Central memory CD8-positive, alpha-beta T cell (primary cell): ENCODE measurements at regions not wholly inside any gene's neighbourhood (a gene's known extent, or its start where the extent isn't known, plus 50 kb on each side); places are given as distances from the start of the nearest gene placed in this dataset.

ENCODE experiments used
- ATAC-seq: fragments of 150-1000 bp; cut with Tn5 transposase; replicated peaks from 2 replicates; pipeline ENCODE4 v1.10.0; 2022; ENCODE audit warnings: mild to moderate bottlenecking, moderate FRiP score, moderate number of reproducible peaks; ENCODE audit not compliant: poor library complexity, severe bottlenecking; ENCODE audit errors: extremely low read depth
- DNase-seq, 2 donors: peaks; one replicate each; pipeline ENCODE4 v3.0.0; 2021; ENCODE audit warnings: low spot score in 2 of 2
- H3K27ac Mint-ChIP-seq: one replicate; pipeline ENCODE4 v1.8.0; 2022; ENCODE audit warnings: low read depth, mild to moderate bottlenecking, moderate library complexity, mixed read lengths
- H3K27me3 Mint-ChIP-seq: one replicate; pipeline ENCODE4 v1.8.0; 2022; ENCODE audit warnings: mixed read lengths
- H3K36me3 Mint-ChIP-seq: one replicate; pipeline ENCODE4 v1.8.0; 2022; ENCODE audit warnings: mild to moderate bottlenecking, moderate library complexity, mixed read lengths; ENCODE audit not compliant: insufficient read depth
- H3K4me1 Mint-ChIP-seq: one replicate; pipeline ENCODE4 v1.8.0; 2022; ENCODE audit warnings: mixed read lengths
- H3K4me3 Mint-ChIP-seq: one replicate; pipeline ENCODE4 v1.8.0; 2022; ENCODE audit warnings: mild to moderate bottlenecking, moderate library complexity, mixed read lengths
- H3K9me3 Mint-ChIP-seq: one replicate; pipeline ENCODE4 v1.8.0; 2022; ENCODE audit warnings: mixed read lengths

- DNase-seq (no peak), ATAC-seq (no peak)
- Mint-ChIP-seq H3K27me3 (no peaks in the 10 kb centered on the region), H3K4me3 (no peak overlapping the region), H3K9me3 (peaks cover 15% of the 10 kb centered on the region), H3K36me3 (no peaks in the 10 kb centered on the region), H3K4me1 (no peaks in the 10 kb centered on the region), H3K27ac (no peak overlapping the region)
Measured at GRCh38 chr2:129329574-129329973, 649.9 kb upstream of the RAB6C start.

GRCh38 chr2:129330504-129330903 lies 649.0 kb upstream of the RAB6C start:
- Mint-ChIP-seq H3K4me1 (no peaks in the 10 kb centered on the region), H3K9me3 (peaks cover 15% of the 10 kb centered on the region), H3K27ac (no peak overlapping the region), H3K36me3 (no peaks in the 10 kb centered on the region), H3K4me3 (no peak overlapping the region), H3K27me3 (no peaks in the 10 kb centered on the region)
- ATAC-seq = no peak
- DNase-seq = no peak

DNA sequence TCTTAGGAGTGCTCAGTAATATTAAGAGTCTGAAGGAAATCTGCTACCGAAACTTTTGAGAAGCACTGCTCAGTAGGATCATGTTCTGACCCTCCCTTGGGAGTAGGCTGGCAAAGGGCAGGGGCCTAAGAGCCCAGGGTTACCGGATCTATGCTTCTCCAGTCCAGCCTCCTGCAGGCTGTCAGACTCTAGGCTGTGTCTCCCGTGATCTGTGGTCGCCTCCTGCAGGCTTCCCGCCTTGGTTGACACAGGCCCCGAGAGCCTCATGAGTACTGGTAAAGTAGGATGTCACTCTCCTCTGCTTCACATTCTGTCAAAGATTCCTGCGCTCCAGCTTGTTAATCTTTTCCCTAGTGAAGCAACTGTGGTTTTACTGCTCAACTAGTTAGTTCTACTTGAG lies 647.8 kb upstream of the RAB6C start:
- no peak for ATAC-seq
- no peak for DNase-seq
- H3K4me3 Mint-ChIP-seq = no peak overlapping the region
- H3K4me1 Mint-ChIP-seq = no peaks in the 10 kb centered on the region
- H3K27ac Mint-ChIP-seq = no peak overlapping the region
- no peaks in the 10 kb centered on the region for H3K27me3 Mint-ChIP-seq
- peaks cover 16% of the 10 kb centered on the region for H3K9me3 Mint-ChIP-seq
- H3K36me3 Mint-ChIP-seq = no peaks in the 10 kb centered on the region

- no peak for ATAC-seq
- Mint-ChIP-seq H3K4me3 (no peak overlapping the region), H3K27ac (no peak overlapping the region), H3K9me3 (peaks cover 19% of the 10 kb centered on the region), H3K36me3 (no peaks in the 10 kb centered on the region), H3K27me3 (no peaks in the 10 kb centered on the region), H3K4me1 (no peaks in the 10 kb centered on the region)
- DNase-seq = no peak
Measured at GRCh38 chr2:129334128-129334527, 645.3 kb upstream of the RAB6C start.

- Mint-ChIP-seq H3K36me3 (no peaks in the 10 kb centered on the region), H3K27me3 (no peaks in the 10 kb centered on the region), H3K4me3 (no peak overlapping the region), H3K4me1 (no peaks in the 10 kb centered on the region), H3K9me3 (peaks cover 16% of the 10 kb centered on the region), H3K27ac (no peak overlapping the region)
- ATAC-seq (no peak), DNase-seq (no peak)
Measured at GRCh38 chr2:129334696-129335410, 644.6 kb upstream of the RAB6C start.

DNA sequence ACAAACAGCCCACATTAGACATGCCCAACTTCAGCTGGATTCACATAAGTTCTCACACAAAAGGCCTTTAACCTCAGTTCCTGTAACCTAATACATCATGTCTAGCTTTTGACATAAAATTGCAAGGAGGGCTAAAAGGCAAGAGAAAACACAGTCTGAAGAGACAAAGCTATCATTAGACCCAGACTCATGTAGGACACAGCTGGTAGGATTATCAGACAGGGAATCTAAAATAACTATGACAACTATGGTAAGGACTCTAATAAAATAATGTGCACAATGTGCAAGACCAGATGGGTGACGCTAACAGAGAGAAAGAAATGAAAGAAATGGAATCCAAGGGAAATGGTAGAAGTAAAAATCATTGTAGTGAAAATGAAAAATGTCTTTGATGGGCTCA lies 643.2 kb upstream of the RAB6C start:
- H3K27me3 Mint-ChIP-seq = no peaks in the 10 kb centered on the region
- peaks cover 17% of the 10 kb centered on the region for H3K9me3 Mint-ChIP-seq
- no peaks in the 10 kb centered on the region for H3K36me3 Mint-ChIP-seq
- ATAC-seq (no peak), DNase-seq (no peak)
- no peak overlapping the region for H3K4me3 Mint-ChIP-seq
- no peak overlapping the region for H3K27ac Mint-ChIP-seq
- no peaks in the 10 kb centered on the region for H3K4me1 Mint-ChIP-seq

- H3K4me1 Mint-ChIP-seq = no peaks in the 10 kb centered on the region
- H3K27me3 Mint-ChIP-seq = no peaks in the 10 kb centered on the region
- peaks cover 22% of the 10 kb centered on the region for H3K9me3 Mint-ChIP-seq
- no peak for DNase-seq
- ATAC-seq = no peak
- no peak overlapping the region for H3K4me3 Mint-ChIP-seq
- no peaks in the 10 kb centered on the region for H3K36me3 Mint-ChIP-seq
- H3K27ac Mint-ChIP-seq = no peak overlapping the region
Measured at GRCh38 chr2:129337076-129337475, 642.4 kb upstream of the RAB6C start.

DNA sequence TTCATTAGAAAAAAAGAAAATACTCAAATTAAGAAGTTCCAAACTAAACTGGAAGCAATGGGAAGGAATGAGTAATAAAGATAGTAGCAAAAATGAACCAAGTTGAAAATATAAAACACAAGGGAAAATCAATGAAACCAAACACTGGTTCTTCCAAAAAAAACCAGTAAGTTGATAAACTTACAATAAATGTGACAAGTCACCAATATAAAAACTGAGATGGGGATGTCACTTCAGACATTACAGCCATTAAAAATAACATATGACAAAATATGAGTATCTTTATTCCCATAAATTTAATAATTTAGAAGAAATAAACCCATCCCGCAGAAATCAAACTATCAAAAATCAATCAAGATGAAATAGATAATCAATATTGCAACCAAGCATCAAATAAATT lies 633.9 kb upstream of the RAB6C start:
- H3K4me1 Mint-ChIP-seq = no peaks in the 10 kb centered on the region
- peaks cover 11% of the 10 kb centered on the region for H3K9me3 Mint-ChIP-seq
- DNase-seq (no peak), ATAC-seq (no peak)
- no peak overlapping the region for H3K27ac Mint-ChIP-seq
- H3K36me3 Mint-ChIP-seq = no peaks in the 10 kb centered on the region
- H3K27me3 Mint-ChIP-seq = no peaks in the 10 kb centered on the region
- no peak overlapping the region for H3K4me3 Mint-ChIP-seq

DNA sequence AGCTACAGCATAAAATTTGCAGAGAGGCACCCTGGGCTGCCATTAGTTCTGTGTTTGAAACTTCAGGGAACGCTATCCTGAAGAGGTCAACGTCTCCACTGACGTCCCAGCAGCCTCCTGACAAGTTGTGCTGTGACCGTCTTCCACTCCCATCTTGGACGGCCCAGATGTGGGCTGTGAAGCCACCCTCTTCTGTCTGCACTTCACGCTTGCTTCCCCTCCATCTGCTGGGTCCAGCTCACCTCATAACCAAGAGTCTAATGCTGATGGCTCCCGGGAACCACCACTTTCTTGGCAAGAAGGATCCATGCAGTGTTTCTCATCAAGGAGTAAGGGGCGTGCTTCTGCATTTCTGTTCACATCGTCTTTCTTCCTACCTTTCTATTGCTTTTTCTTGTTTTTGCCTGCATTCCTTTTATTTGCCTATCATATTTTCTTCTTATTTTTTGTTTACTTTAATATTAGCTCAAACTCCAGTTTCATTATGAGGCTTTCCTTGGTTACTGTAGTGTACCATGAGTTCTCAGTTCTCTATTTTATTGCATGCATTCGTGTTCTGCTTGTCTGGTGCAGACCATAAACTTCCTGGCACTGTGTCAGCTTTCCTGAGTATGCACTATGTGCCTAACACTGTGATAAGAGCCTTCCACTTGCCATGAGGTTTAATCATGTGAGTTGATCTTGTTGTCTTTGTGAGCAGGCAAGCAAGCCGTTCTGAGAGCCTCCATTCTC lies 631.8 kb upstream of the RAB6C start:
- Mint-ChIP-seq H3K9me3 (no peaks in the 10 kb centered on the region), H3K4me3 (no peak overlapping the region), H3K36me3 (no peaks in the 10 kb centered on the region), H3K4me1 (no peaks in the 10 kb centered on the region), H3K27me3 (no peaks in the 10 kb centered on the region), H3K27ac (no peak overlapping the region)
- ATAC-seq (no peak), DNase-seq (no peak)

- no peaks in the 10 kb centered on the region for H3K4me1 Mint-ChIP-seq
- H3K27me3 Mint-ChIP-seq = no peaks in the 10 kb centered on the region
- ATAC-seq = no peak
- no peak for DNase-seq
- H3K9me3 Mint-ChIP-seq = peaks cover 9% of the 10 kb centered on the region
- H3K4me3 Mint-ChIP-seq = no peak overlapping the region
- H3K36me3 Mint-ChIP-seq = no peaks in the 10 kb centered on the region
- no peak overlapping the region for H3K27ac Mint-ChIP-seq
Measured at GRCh38 chr2:129354631-129355030, 624.8 kb upstream of the RAB6C start.

DNA sequence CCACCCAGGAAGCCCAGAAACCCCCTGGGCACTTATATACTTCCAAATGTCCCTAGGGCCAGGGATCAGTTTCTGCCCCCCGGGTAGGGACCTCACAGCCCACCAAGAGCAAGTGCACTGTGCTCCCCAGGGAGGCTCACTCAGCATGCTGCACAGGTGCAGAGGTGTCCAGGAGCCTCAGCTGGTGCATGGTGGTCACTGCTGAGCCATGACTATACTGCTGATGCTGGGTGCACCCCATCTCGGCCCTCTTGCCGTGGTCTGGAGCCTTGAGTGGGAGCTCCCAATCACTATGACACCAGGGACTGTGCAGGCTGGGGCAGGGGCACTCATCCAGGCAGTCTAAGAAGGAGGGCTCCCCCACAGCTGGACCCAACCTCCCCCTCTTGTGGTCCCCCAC lies 617.8 kb upstream of the RAB6C start:
- H3K9me3 Mint-ChIP-seq = peaks cover 5% of the 10 kb centered on the region
- no peak overlapping the region for H3K4me3 Mint-ChIP-seq
- no peak for DNase-seq
- H3K36me3 Mint-ChIP-seq = peaks cover 2% of the 10 kb centered on the region
- no peaks in the 10 kb centered on the region for H3K4me1 Mint-ChIP-seq
- H3K27me3 Mint-ChIP-seq = no peaks in the 10 kb centered on the region
- no peak overlapping the region for H3K27ac Mint-ChIP-seq
- ATAC-seq = no peak

DNA sequence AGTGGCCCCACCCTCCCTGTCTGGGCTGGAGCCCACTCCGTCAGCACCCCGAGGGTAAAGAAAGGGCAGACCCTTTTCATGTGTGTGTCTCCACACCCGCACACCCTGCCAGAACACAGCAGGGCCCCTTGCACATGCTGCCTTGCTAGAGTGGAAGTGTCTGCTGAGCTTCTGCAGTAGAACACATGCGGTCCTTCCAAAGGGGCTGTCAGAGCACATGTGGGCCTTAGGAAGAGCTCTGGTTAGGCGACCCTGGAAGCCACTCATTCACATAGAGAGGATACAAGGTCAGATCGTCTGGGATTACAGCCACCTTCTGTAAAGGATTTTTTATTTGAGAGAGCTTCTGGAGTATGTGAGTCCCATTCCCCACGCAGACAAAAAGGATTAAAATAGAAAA lies 613.2 kb upstream of the RAB6C start:
- no peak overlapping the region for H3K27ac Mint-ChIP-seq
- no peak overlapping the region for H3K4me3 Mint-ChIP-seq

GRCh38 chr2:129367107-129367506 lies 612.4 kb upstream of the RAB6C start:
- Mint-ChIP-seq H3K9me3 (no peaks in the 10 kb centered on the region), H3K27ac (no peak overlapping the region)

More for the DNA sequence above, 613.2 kb upstream of the RAB6C start:
- H3K27me3 Mint-ChIP-seq = no peaks in the 10 kb centered on the region
- no peak for ATAC-seq
- H3K9me3 Mint-ChIP-seq = no peaks in the 10 kb centered on the region
- H3K36me3 Mint-ChIP-seq = no peaks in the 10 kb centered on the region
- no peak for DNase-seq
- H3K4me1 Mint-ChIP-seq = no peaks in the 10 kb centered on the region

More at GRCh38 chr2:129367107-129367506, 612.4 kb upstream of the RAB6C start:
- Mint-ChIP-seq H3K27me3 (no peaks in the 10 kb centered on the region), H3K4me3 (no peak overlapping the region), H3K36me3 (no peaks in the 10 kb centered on the region), H3K4me1 (no peaks in the 10 kb centered on the region)
- DNase-seq (no peak), ATAC-seq (no peak)
